ENCODE measurements at regions not wholly inside any gene's neighbourhood (a gene's known extent, or its start where the extent isn't known, plus 50 kb on each side); places are given as distances from the start of the nearest gene placed in this dataset.

- no peak for TF ChIP-seq CTCF (IDR thresholded peaks at IDR 0.05; ENCODE audit: insufficient read depth, low read length, poor library complexity, severe bottlenecking)
- no peak for TF ChIP-seq EZH2phosphoT487 (conservative IDR thresholded peaks at IDR 0.05; ENCODE audit: low read length)
Measured at GRCh38 chr2:137748533-137748932, 215.7 kb upstream of the HNMT start.
